HUES64 (cell line): ENCODE measurements at regions not wholly inside any gene's neighbourhood (a gene's known extent, or its start where the extent isn't known, plus 50 kb on each side); places are given as distances from the start of the nearest gene placed in this dataset.

ENCODE experiments used
- H3K27ac ChIP-seq: 2 replicates; pipeline ENCODE4 v1.7.0; 2013; ENCODE audit warnings: low read depth, low read length, inconsistent platforms
- H3K27me3 ChIP-seq: 2 replicates; pipeline ENCODE4 v1.6.1; 2013; ENCODE audit warnings: mild to moderate bottlenecking, low read length; ENCODE audit not compliant: insufficient read depth
- H3K36me3 ChIP-seq: 2 replicates; pipeline ENCODE4 v1.6.1; 2013; ENCODE audit warnings: mild to moderate bottlenecking, low read length; ENCODE audit not compliant: insufficient read depth
- H3K4me1 ChIP-seq: 2 replicates; pipeline ENCODE4 v1.6.1; 2013; ENCODE audit warnings: mild to moderate bottlenecking, low read length, moderate library complexity; ENCODE audit not compliant: insufficient read depth
- H3K4me3 ChIP-seq: 2 replicates; pipeline ENCODE4 v1.5.1; 2013; ENCODE audit warnings: mild to moderate bottlenecking, low read length, moderate library complexity
- H3K9ac ChIP-seq: 2 replicates; pipeline ENCODE4 v1.6.1; 2013; ENCODE audit warnings: mild to moderate bottlenecking, low read depth, low read length
- H3K9me3 ChIP-seq: 2 replicates; pipeline ENCODE4 v1.6.1; 2013; ENCODE audit warnings: low read depth, low read length; ENCODE audit not compliant: insufficient read depth
- WGBS: fragments of 150-250, 120-280 bp; methylation state at CpG from one replicate; pipeline ENCODE4 v1.1.7; 2013; ENCODE audit warnings: missing lambda C conversion rate; 5-methylcytosine and 5-hydroxymethylcytosine counted together

DNA sequence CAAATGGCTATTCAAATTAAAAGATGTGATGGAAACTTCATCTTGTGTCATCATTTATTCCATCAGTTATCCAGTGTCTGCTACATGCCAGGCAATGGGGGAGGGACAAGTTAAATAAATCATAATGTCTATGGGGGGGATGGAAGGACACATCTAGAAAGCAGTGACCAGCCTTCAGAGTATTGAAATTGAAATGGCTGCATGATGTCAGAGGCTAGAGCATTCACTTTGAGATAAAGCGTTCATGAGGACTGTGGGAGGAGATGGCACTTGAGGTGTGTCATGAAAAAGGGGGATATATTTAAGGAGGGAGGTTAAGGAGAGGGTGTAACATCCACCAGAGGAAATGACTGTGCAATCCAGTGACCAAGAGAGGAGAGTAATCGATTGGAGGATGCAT is 50.6 kb downstream of the SLIT2 start:
- no peaks in the 10 kb centered on the region for H3K4me1 ChIP-seq
- no peak overlapping the region for H3K4me3 ChIP-seq
- H3K9me3 ChIP-seq, result no peaks in the 10 kb centered on the region
- H3K36me3 ChIP-seq, result no peaks in the 10 kb centered on the region
- WGBS, result 90% methylated on average over 2 of the region's 2 CpGs
- no peak overlapping the region for H3K9ac ChIP-seq
- no peaks in the 10 kb centered on the region for H3K27me3 ChIP-seq
- H3K27ac ChIP-seq, result no peak overlapping the region

DNA sequence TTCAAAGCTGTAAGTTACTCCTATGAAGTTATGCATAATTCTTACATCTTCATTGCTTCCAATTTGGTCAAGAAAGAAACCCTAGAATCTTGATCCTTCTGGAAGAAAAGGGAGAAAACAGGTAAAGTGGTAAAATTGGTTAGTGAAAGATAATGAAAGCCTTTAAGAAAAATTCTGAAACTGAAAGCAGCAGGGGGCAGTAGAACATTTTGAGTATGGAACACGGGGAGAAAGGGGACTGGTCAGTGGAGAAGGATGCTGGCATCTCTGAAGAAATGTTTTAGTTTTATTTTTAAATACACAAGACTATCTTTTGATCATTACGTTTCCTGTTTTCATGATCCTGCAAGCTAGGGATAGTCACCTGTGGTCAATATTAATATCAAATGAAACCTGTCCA is 54.3 kb downstream of the SLIT2 start:
- H3K4me1 ChIP-seq, result no peaks in the 10 kb centered on the region
- WGBS, result 49% methylated on average over 2 of the region's 2 CpGs
- H3K27ac ChIP-seq, result no peak overlapping the region
- H3K27me3 ChIP-seq, result no peaks in the 10 kb centered on the region
- no peak overlapping the region for H3K4me3 ChIP-seq
- no peaks in the 10 kb centered on the region for H3K9me3 ChIP-seq
- H3K36me3 ChIP-seq, result no peaks in the 10 kb centered on the region
- no peak overlapping the region for H3K9ac ChIP-seq

DNA sequence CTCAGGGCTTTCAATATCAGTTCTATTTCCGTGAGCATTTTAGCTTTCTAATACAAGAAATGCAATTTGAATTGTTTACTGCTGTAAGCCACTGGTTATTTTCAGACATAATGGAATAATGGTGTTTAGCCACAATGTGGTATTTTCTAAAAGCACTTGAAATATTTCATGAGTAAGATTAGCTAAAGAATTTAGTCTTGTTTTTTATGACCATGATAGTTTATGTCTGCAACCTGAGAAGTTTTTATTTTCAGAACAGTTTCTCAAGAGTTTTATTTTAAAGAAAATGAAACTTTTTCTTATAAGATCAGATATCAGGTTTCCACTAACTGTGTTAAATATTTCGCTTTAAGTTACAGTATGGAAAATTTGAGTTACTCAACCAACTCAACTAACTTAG is 60.2 kb downstream of the SLIT2 start:
- whole genome bisulfite sequencing, result 92% methylated on average over 1 of the region's 2 CpGs

DNA sequence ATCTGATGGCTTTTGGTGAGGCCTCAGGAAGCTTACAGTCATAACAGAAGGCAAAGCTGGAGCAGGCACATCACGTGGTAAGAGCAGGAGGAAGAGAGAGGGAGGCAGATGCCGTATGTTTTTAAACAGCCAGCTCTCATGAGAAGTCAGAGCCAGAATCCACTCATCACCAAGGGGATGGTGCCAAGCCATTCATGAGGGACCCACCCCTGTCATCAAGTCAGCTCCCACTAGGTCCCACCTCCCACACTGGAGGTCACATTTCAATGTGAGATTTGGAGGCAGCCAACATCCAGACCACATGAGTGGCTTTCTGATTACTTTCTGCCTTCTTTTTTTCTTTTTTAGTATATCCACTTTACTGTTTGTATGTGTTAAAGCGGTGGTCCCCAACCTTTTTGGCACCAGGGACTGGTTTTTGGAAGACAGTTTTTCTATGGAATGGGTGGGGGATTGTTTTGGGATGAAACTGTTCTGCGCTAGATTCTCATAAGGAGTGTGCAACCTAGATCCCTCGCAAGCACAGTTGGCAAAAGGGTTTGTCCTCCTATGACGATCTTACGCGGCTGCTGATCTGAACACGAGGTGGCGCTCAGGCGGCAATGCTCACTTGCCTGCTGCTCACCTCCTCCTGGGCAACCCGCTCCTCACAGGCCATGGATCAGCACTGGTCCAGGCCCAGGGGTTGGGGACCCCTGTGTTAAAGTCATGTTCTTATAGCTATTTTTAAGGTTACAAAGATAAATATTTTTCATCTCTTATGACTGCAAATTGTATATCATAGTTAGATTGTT is 61.7 kb downstream of the SLIT2 start:
- H3K4me3 ChIP-seq, result no peak overlapping the region
- H3K36me3 ChIP-seq, result no peaks in the 10 kb centered on the region
- 64% methylated on average over 12 of the region's 12 CpGs for WGBS
- no peak overlapping the region for H3K9ac ChIP-seq
- H3K4me1 ChIP-seq, result peaks cover 13% of the 10 kb centered on the region
- no peaks in the 10 kb centered on the region for H3K27me3 ChIP-seq
- no peaks in the 10 kb centered on the region for H3K9me3 ChIP-seq
- no peak overlapping the region for H3K27ac ChIP-seq

More for the DNA sequence above, 60.2 kb downstream of the SLIT2 start:
- H3K9me3 ChIP-seq, result no peaks in the 10 kb centered on the region
- no peak overlapping the region for H3K4me3 ChIP-seq
- no peaks in the 10 kb centered on the region for H3K27me3 ChIP-seq
- H3K36me3 ChIP-seq, result no peaks in the 10 kb centered on the region
- H3K4me1 ChIP-seq, result no peaks in the 10 kb centered on the region
- H3K27ac ChIP-seq, result no peak overlapping the region
- H3K9ac ChIP-seq, result no peak overlapping the region

DNA sequence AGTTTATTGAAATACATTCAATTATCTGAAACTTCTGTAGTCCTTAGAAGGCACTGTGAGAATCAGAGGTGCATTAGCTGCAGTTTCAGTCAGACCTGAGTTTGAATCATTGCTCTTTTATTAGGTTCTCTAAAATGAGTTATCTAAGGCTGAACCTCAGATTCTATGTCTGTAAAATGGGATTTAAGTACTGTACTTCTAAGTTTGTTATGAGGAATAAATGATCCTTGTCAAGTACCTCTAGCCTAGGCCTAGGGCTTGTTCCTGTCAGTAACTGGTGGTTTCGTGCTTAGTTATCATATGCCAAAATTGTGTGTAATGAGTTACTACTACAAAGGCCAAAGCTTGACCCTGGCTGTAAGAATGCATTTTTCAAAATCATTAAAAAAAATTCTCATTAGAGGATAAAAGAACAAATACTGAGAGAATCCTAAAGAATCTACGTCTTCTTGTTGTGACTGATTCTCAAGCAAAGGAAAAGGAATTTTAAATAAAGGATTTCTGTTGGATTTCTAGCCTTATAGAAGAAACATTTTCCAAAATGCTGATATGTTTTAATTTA is 65.8 kb downstream of the SLIT2 start:
- Histone ChIP-seq H3K27me3 (no peaks in the 10 kb centered on the region), H3K9me3 (no peaks in the 10 kb centered on the region), H3K4me1 (peaks cover 21% of the 10 kb centered on the region), H3K27ac (no peak overlapping the region), H3K9ac (no peak overlapping the region), H3K4me3 (no peak overlapping the region), H3K36me3 (no peaks in the 10 kb centered on the region)
- WGBS, result 86% methylated on average over 2 of the region's 2 CpGs

DNA sequence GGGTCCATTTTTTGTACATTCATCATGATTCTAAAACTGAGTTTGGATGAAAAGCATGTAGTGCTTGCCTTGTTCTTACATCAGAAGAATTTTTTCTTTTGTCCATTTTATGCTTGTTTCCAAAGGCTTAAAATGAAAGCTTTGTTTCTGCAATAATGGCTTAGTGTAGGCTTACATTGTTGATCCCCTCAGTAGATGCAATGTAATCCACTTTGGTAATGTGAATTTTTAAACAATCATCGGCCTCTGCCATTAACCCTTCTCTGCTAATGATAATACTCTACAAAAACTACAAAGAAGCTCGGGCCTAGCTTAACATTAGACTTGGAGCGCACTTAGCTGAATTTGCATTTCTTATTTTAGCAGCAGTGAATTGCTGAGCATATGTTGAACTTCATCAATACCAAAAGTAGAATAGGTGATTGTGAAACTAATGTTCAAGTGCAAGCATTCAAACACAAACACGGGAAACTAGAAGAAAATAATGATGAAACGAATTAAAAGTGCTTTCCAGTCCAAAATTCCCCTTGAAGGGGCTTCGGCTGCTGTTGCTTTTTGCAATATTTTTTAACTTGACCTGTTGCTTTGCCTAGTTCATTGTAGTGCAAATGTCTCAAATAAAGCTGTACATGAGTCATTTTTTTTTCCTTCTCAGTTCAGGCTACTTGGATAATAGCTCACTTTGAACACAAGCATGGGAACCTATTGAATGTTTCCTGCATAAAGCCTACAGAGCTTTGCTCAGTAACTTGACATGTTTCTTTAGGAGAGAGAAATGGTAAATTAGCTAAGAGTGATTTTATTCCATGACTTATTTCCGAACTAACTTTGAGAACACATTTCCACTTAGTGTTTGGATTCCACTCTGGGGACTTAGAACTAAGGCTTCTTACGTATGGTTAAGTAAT is 66.5 kb downstream of the SLIT2 start:
- WGBS, result 89% methylated on average over 8 of the region's 8 CpGs
- Histone ChIP-seq H3K9ac (no peak overlapping the region), H3K36me3 (no peaks in the 10 kb centered on the region), H3K4me1 (peaks cover 21% of the 10 kb centered on the region), H3K27ac (no peak overlapping the region), H3K27me3 (no peaks in the 10 kb centered on the region), H3K9me3 (no peaks in the 10 kb centered on the region), H3K4me3 (no peak overlapping the region)

DNA sequence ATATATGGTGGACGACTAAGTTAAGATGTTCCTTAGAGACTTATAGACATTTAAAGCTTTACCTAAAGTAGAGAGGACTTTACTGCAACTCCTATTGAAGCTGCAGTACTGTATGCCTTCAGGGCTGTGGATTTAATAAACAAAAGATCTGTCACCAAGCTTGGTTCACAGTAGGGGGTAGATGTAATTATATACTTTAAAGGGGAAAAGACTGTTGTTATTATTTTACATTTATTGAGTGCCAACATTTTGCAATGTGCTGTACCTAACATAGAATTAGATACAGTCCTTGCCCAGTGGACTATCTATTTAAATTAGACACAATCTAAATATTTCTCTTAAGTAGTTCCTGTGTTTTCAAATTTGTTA is 67.2 kb downstream of the SLIT2 start:
- Histone ChIP-seq H3K4me3 (no peak overlapping the region), H3K36me3 (no peaks in the 10 kb centered on the region), H3K27me3 (no peaks in the 10 kb centered on the region), H3K4me1 (peaks cover 21% of the 10 kb centered on the region), H3K9ac (no peak overlapping the region), H3K27ac (no peak overlapping the region), H3K9me3 (no peaks in the 10 kb centered on the region)
- WGBS, result 33% methylated on average over 1 of the region's 1 CpG

DNA sequence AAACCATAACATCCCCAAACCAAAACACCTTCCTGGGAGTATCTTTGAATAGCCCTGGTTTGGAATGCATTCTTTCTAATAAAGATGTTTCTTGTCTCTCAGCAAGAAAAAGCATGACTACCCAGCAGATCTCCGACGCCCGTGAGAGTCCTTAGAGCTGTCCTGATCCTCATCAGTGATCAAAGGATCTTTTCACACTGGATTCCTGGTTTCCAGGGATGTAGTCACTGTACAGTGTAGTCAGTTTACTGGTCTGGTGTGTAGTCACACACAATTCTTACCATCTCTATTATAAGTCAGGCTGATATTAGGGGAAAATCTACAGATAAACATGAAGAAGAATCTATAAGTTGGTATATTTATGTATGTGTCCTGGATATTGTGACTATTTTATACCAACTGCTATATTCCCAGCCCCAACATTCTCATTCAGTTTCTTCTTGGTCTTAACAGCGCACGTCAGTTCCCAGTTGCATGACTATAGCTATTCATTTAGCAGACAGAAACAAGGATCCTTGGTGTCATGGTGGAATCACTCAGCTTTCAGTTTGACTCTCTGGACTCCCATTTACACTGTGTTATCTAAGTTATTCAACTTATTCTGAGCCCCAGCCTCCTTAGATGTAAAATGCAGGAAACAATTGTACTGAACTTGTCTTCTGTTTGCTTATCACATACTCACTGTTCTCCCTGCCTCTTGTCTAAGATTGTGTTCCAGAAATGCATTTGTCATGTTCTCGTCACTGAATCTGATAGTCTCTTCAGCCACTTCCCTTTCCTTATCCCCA is 68.3 kb downstream of the SLIT2 start:
- H3K36me3 ChIP-seq, result no peaks in the 10 kb centered on the region
- H3K9ac ChIP-seq, result no peak overlapping the region
- peaks cover 21% of the 10 kb centered on the region for H3K4me1 ChIP-seq
- 86% methylated on average over 6 of the region's 6 CpGs for WGBS
- no peak overlapping the region for H3K27ac ChIP-seq
- H3K4me3 ChIP-seq, result no peak overlapping the region
- H3K9me3 ChIP-seq, result no peaks in the 10 kb centered on the region
- H3K27me3 ChIP-seq, result no peaks in the 10 kb centered on the region

DNA sequence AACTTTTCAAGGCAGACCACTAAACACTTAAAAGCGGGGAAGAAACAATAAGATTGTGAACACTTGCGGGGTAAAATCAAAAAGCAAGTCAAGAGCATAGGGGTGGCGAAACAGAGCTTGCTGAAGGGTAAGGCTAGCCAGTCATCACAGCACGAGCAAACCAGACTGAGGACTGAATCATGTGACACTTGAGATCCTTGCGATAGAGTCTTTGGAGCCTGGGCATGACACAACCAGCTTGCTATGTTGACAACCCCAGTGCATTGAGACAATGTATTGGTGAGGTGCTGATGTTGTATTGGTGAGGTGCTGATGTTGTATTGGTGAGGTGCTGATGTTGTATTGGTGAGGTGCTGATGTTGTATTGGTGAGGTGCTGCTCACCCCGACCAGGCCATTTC is 72.3 kb downstream of the SLIT2 start:
- no peaks in the 10 kb centered on the region for H3K36me3 ChIP-seq
- H3K4me1 ChIP-seq, result peaks cover 2% of the 10 kb centered on the region; the same call in 1 of the 2 replicates
- H3K27ac ChIP-seq, result no peak overlapping the region
- 95% methylated on average over 6 of the region's 6 CpGs for WGBS
- no peak overlapping the region for H3K4me3 ChIP-seq
- H3K9ac ChIP-seq, result no peak overlapping the region
- no peaks in the 10 kb centered on the region for H3K9me3 ChIP-seq
- H3K27me3 ChIP-seq, result no peaks in the 10 kb centered on the region

DNA sequence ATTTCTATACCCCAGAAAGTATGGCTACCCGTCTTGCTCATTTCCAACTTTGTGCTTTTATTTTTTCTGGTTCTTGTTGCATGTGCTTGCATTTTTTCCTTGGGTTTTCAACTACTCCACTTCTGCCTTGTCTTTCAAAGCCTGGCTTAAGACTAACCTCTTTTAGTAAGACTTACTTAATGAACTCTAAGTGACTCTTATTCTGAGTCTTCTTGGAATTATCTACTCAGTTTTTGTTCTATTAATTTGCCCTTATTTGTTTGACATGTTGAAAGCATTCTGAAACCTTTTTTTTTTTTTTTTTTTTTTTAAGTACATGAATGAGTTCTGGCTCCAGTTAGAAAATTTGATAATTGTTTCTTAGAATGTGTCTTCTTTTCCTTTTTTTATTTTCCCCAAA is 74.8 kb downstream of the SLIT2 start:
- H3K4me3 ChIP-seq, result no peak overlapping the region
- H3K9ac ChIP-seq, result no peak overlapping the region
- H3K27ac ChIP-seq, result no peak overlapping the region
- no peaks in the 10 kb centered on the region for H3K36me3 ChIP-seq
- H3K4me1 ChIP-seq, result no peaks in the 10 kb centered on the region
- H3K9me3 ChIP-seq, result no peaks in the 10 kb centered on the region
- 100% methylated on average over 1 of the region's 1 CpG for WGBS
- H3K27me3 ChIP-seq, result no peaks in the 10 kb centered on the region
